ENCODE measurements at regions not wholly inside any gene's neighbourhood (a gene's known extent, or its start where the extent isn't known, plus 50 kb on each side); places are given as distances from the start of the nearest gene placed in this dataset.

GRCh38 chr12:69167648-69168165 is 71.7 kb upstream of the CPSF6 start:
- H2BK20ac ChIP-seq (ENCODE audit: low read length) = peak overlapping the region; percentile 75; the same call in 1 of the 2 replicates
- H2AK5ac ChIP-seq (ENCODE audit: low read depth, low read length) = no peak overlapping the region
- no peaks in the 10 kb centered on the region for H3K79me2 ChIP-seq (ENCODE audit: control insufficient read depth in 1 of 2, insufficient read depth in 2 of 2, low read length in 2 of 2)
- no peaks in the 10 kb centered on the region for H3K27me3 ChIP-seq (replicated peaks in 1 of 4; ENCODE audit: control insufficient read depth in 3 of 4, extremely low read depth in 1 of 4, insufficient read depth in 3 of 4, low read length in 3 of 4)
- peak overlapping the region; percentile 8; the same call in 1 of the 2 replicates for H2BK5ac ChIP-seq (ENCODE audit: low read depth, low read length)
- no peak overlapping the region for H4K91ac ChIP-seq (replicated peaks; ENCODE audit: insufficient read length, low read length)
- no peaks in the 10 kb centered on the region for H3K79me1 ChIP-seq (ENCODE audit: low read depth, low read length)
- no peak overlapping the region for H3K23ac ChIP-seq (ENCODE audit: insufficient read length)
- no peaks in the 10 kb centered on the region for H4K20me1 ChIP-seq (replicated peaks in 1 of 2; ENCODE audit: control insufficient read depth in 1 of 2, insufficient read depth in 2 of 2, low read length in 2 of 2)
- 67% methylated on average over 3 of the region's 3 CpGs; no CpG with 5 or more reads in 1 of the 2 experiments for WGBS, 2 experiments (ENCODE audit: extremely low coverage in 1 of 2, insufficient coverage in 1 of 2, insufficient read length in 1 of 2, insufficient replicate concordance in 2 of 2, low coverage in 1 of 2, low lambda C conversion rate in 2 of 2, missing lambda C conversion rate in 1 of 2)
- H2AFZ ChIP-seq (ENCODE audit: low read length) = no peak overlapping the region
- no peak overlapping the region for H3K56ac ChIP-seq (replicated peaks; ENCODE audit: insufficient read length, low read depth, low read length)
- H2BK120ac ChIP-seq (replicated peaks; ENCODE audit: low read depth, low read length) = no peak overlapping the region
- no peak for FAIRE-seq
- H3K9ac ChIP-seq (replicated peaks in 1 of 4; ENCODE audit: extremely low read depth in 1 of 4, low read depth in 3 of 4, low read length in 3 of 4) = no peak overlapping the region
- H2BK15ac ChIP-seq (ENCODE audit: low read length) = no peak overlapping the region
- H3K27ac ChIP-seq (ENCODE audit: low read depth, low read length) = no peak overlapping the region
- H3K23me2 ChIP-seq (ENCODE audit: low read depth, low read length) = no peaks in the 10 kb centered on the region
- POLR2A ChIA-PET (ENCODE audit: partially characterized antibody) = interaction anchor here (1.0 to 2.6 kb wide), 3 partner anchors 9 to 74 kb away, joined by 4 to 7 read pairs (median 4); no protein-coding TSS in a partner anchor
- H2BK12ac ChIP-seq (ENCODE audit: low read depth, low read length) = no peak overlapping the region
- no peak overlapping the region for H3K18ac ChIP-seq (ENCODE audit: extremely low read depth, low read length)
- DNase-seq (ENCODE audit: low read depth in 1 of 2, low spot score in 2 of 2) = no peak
- no peak overlapping the region for H3K4me3 ChIP-seq (ENCODE audit: extremely low read depth in 1 of 4, insufficient read depth in 2 of 4, low read depth in 3 of 4, low read length in 4 of 4)
- H4K5ac ChIP-seq (ENCODE audit: insufficient read length, low read depth, low read length) = no peak overlapping the region
- H3K14ac ChIP-seq (ENCODE audit: insufficient read length) = no peak overlapping the region
- H3K4me2 ChIP-seq (ENCODE audit: insufficient read depth in 1 of 2, low read depth in 2 of 2, low read length in 2 of 2) = peak overlapping the region; percentile 35 to 49
- no peaks in the 10 kb centered on the region for H3K36me3 ChIP-seq (ENCODE audit: control insufficient read depth in 2 of 4, insufficient read depth in 4 of 4, low read length in 3 of 4)
- no peaks in the 10 kb centered on the region for H3K9me3 ChIP-seq (ENCODE audit: insufficient read depth in 2 of 2, low read depth in 1 of 2, low read length in 1 of 2)
- CTCF ChIA-PET (ENCODE audit: partially characterized antibody) = interaction anchor here (1.0 to 2.7 kb wide), 4 partner anchors 10 to 430 kb away, joined by 3 to 23 read pairs (median 8); no protein-coding TSS in a partner anchor
- no peak overlapping the region for H4K8ac ChIP-seq (ENCODE audit: extremely low read depth, insufficient read depth, low read length)
- no peak overlapping the region for H3K4ac ChIP-seq (replicated peaks; ENCODE audit: insufficient read length, low read depth, low read length)
- H3K4me1 ChIP-seq (replicated peaks in 1 of 4; ENCODE audit: control insufficient read depth in 3 of 4, insufficient read depth in 4 of 4, low read length in 3 of 4) = peaks cover 2 to 15% (median 10%) of the 10 kb centered on the region in 4 experiments
- TF ChIP-seq ATF2 (IDR thresholded peaks at IDR 0.05; ENCODE audit: low read length) = no peak
